ENCODE measurements at regions not wholly inside any gene's neighbourhood (a gene's known extent, or its start where the extent isn't known, plus 50 kb on each side); places are given as distances from the start of the nearest gene placed in this dataset.

GRCh38 chr3:95055288-95055687, 992.4 kb downstream of the NSUN3 start:
- TF ChIP-seq CTCF (IDR thresholded peaks at IDR 0.05) = no peak
- TF ChIP-seq POLR2A (IDR thresholded peaks at IDR 0.05) = no peak
